Fibroblast of lung (primary cell): ENCODE measurements at regions not wholly inside any gene's neighbourhood (a gene's known extent, or its start where the extent isn't known, plus 50 kb on each side); places are given as distances from the start of the nearest gene placed in this dataset.

ENCODE experiments used
- CTCF ChIP-seq, 2 donors: IDR thresholded peaks in 1 of 2; conservative IDR thresholded peaks in 1 of 2; 1 replicate in 1 of 2; 2 replicates in 1 of 2; pipeline ENCODE4 v1.5.1; 2011 to 2012; ENCODE audit warnings: low read length in 2 of 2, control low read depth in 1 of 2, inconsistent platforms in 1 of 2, low read depth in 1 of 2, mild to moderate bottlenecking in 1 of 2
- EZH2 ChIP-seq: IDR thresholded peaks from 2 replicates; pipeline ENCODE4 v1.5.1; 2012; ENCODE audit warnings: low read length, control low read depth, mild to moderate bottlenecking; ENCODE audit errors: missing control alignments

- TF ChIP-seq CTCF (conservative IDR thresholded peaks at IDR 0.05 in 1 of 2, IDR thresholded peaks at IDR 0.05 in 1 of 2; ENCODE audit: low read depth in 1 of 2, low read length in 2 of 2) = no peak
- no peak for TF ChIP-seq EZH2
These were observed 480.8 kb downstream of the PLCL1 start for GRCh38 chr2:198285216-198285615.
